Ovary (tissue), 3 donors: ENCODE measurements at regions not wholly inside any gene's neighbourhood (a gene's known extent, or its start where the extent isn't known, plus 50 kb on each side); places are given as distances from the start of the nearest gene placed in this dataset.

ENCODE experiments used
- EP300 ChIP-seq: sonication (generic); formaldehyde crosslinking; IDR thresholded peaks from one replicate; pipeline ENCODE4 v1.6.1; 2017; ENCODE audit warnings: antibody characterized with exemption
- POLR2A ChIP-seq: fragments of 450-650 bp; IDR thresholded peaks from one replicate; pipeline ENCODE4 v1.6.1; 2017; ENCODE audit warnings: antibody characterized with exemption, mild to moderate bottlenecking, moderate library complexity
- TF ChIP-seq, protein P1 (sequence below), 3 donors: fragments of 450-650 bp in 2 of 3; fragments of 200-600 bp in 1 of 3; IDR thresholded peaks; one replicate each; pipeline versions ENCODE4 v1.5.1 to v1.8.0; 2016 to 2022; ENCODE audit warnings: antibody characterized with exemption in 3 of 3, mild to moderate bottlenecking in 1 of 3
- donor health status: DM: no; HTN: no; CAD: no.

DNA sequence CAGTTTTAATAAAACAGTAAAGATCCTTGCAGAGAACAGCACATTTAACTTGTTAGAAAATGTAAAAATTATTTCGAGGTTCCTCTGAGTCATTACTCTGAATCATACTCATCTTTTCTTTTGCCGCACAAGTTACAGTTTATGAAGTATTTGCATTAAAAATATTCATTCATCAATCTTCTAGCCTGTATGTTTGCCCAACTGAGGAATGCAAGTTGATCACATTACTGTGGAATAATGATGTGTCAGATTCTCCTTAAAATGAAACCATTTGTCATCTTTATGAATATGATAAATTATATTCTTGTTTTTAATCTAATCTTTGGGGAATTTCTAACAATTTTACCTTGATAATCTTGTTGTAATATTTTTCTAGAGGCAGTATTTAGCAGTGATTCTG is 340.4 kb upstream of the OPRM1 start:
- TF ChIP-seq, protein P1, sequence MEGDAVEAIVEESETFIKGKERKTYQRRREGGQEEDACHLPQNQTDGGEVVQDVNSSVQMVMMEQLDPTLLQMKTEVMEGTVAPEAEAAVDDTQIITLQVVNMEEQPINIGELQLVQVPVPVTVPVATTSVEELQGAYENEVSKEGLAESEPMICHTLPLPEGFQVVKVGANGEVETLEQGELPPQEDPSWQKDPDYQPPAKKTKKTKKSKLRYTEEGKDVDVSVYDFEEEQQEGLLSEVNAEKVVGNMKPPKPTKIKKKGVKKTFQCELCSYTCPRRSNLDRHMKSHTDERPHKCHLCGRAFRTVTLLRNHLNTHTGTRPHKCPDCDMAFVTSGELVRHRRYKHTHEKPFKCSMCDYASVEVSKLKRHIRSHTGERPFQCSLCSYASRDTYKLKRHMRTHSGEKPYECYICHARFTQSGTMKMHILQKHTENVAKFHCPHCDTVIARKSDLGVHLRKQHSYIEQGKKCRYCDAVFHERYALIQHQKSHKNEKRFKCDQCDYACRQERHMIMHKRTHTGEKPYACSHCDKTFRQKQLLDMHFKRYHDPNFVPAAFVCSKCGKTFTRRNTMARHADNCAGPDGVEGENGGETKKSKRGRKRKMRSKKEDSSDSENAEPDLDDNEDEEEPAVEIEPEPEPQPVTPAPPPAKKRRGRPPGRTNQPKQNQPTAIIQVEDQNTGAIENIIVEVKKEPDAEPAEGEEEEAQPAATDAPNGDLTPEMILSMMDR (IDR thresholded peaks at IDR 0.05) = no peak
- TF ChIP-seq POLR2A = no peak
- TF ChIP-seq EP300 = no peak
